Glomerular endothelial cell (primary cell): ENCODE measurements at regions not wholly inside any gene's neighbourhood (a gene's known extent, or its start where the extent isn't known, plus 50 kb on each side); places are given as distances from the start of the nearest gene placed in this dataset.
A peak's percentile ranks its signal among the peaks of the same experiment; 100 is the strongest.

Experiments
- DNase-seq: peaks from one replicate; pipeline ENCODE4 v3.0.0-alpha.2; 2011; ENCODE audit warnings: low read depth, low spot score; ENCODE audit errors: extremely low read depth

- DNase-seq = no peak
Observed at GRCh38 chr14:61891810-61892209, 129.6 kb downstream of the SNAPC1 start.

- no peak for DNase-seq
Observed at GRCh38 chr14:61893371-61893940, 131.2 kb downstream of the SNAPC1 start.

- peak; percentile 36 for DNase-seq
Observed at GRCh38 chr14:61894452-61895077, 132.3 kb downstream of the SNAPC1 start.

- no peak for DNase-seq
Observed at GRCh38 chr14:61897300-61897699, 135.1 kb downstream of the SNAPC1 start.

- no peak for DNase-seq
Observed at GRCh38 chr14:61898568-61898967, 136.3 kb downstream of the SNAPC1 start.

GRCh38 chr14:61899497-61899896 is 137.3 kb downstream of the SNAPC1 start:
- DNase-seq = no peak

- no peak for DNase-seq
Observed at GRCh38 chr14:61904946-61905345, 142.7 kb downstream of the SNAPC1 start.

- no peak for DNase-seq
Observed at GRCh38 chr14:61911574-61911973, 149.4 kb downstream of the SNAPC1 start.

GRCh38 chr14:61918998-61919397 is 156.8 kb downstream of the SNAPC1 start:
- no peak for DNase-seq

GRCh38 chr14:61923348-61923747 is 161.1 kb downstream of the SNAPC1 start:
- no peak for DNase-seq

GRCh38 chr14:61925043-61925442 is 162.8 kb downstream of the SNAPC1 start:
- DNase-seq = peak; percentile 5

GRCh38 chr14:61925732-61926435 is 163.7 kb downstream of the SNAPC1 start:
- DNase-seq = no peak

GRCh38 chr14:61927060-61927459 is 164.8 kb downstream of the SNAPC1 start:
- no peak for DNase-seq

- DNase-seq = no peak
Observed at GRCh38 chr14:61927520-61927919, 165.3 kb downstream of the SNAPC1 start.

GRCh38 chr14:61928300-61928699 is 166.1 kb downstream of the SNAPC1 start:
- no peak for DNase-seq

GRCh38 chr14:61928701-61929100 is 166.5 kb downstream of the SNAPC1 start:
- DNase-seq = no peak

GRCh38 chr14:61929651-61930050 is 167.4 kb downstream of the SNAPC1 start:
- DNase-seq = no peak

GRCh38 chr14:61930101-61930857 is 168.1 kb downstream of the SNAPC1 start:
- no peak for DNase-seq

- no peak for DNase-seq
Observed at GRCh38 chr14:61932974-61933373, 170.8 kb downstream of the SNAPC1 start.

GRCh38 chr14:61934385-61934784 is 172.2 kb downstream of the SNAPC1 start:
- DNase-seq = no peak

GRCh38 chr14:61939776-61940175 is 177.6 kb downstream of the SNAPC1 start:
- no peak for DNase-seq
